ENCODE measurements at regions not wholly inside any gene's neighbourhood (a gene's known extent, or its start where the extent isn't known, plus 50 kb on each side); places are given as distances from the start of the nearest gene placed in this dataset.
"Not testable (repeated sequence)": the region's sequence is repeated elsewhere in the genome, so short reads cannot be mapped to it uniquely, and the experiment has no call there.

DNA sequence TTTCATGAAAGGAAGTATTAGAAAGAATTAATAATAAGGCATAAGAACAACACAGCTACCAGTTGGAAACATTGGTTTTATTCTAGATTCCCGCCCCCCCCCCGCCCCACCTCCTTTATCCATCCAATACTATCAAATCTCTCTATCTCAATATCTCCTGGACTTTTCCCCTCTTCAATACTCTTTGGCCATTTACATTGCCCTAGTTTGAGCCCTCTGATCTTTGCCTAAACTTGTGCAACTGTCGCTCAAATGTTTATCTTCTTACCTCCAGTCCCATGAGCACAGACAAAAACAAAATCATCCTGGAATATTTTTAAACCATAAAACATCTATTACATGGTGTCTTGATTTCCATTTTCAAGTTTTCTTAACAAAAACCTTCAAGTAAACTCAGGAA, 488.2 kb downstream of the KLHL13 start:
- TF ChIP-seq, protein P1, sequence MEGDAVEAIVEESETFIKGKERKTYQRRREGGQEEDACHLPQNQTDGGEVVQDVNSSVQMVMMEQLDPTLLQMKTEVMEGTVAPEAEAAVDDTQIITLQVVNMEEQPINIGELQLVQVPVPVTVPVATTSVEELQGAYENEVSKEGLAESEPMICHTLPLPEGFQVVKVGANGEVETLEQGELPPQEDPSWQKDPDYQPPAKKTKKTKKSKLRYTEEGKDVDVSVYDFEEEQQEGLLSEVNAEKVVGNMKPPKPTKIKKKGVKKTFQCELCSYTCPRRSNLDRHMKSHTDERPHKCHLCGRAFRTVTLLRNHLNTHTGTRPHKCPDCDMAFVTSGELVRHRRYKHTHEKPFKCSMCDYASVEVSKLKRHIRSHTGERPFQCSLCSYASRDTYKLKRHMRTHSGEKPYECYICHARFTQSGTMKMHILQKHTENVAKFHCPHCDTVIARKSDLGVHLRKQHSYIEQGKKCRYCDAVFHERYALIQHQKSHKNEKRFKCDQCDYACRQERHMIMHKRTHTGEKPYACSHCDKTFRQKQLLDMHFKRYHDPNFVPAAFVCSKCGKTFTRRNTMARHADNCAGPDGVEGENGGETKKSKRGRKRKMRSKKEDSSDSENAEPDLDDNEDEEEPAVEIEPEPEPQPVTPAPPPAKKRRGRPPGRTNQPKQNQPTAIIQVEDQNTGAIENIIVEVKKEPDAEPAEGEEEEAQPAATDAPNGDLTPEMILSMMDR (IDR thresholded peaks at IDR 0.05; ENCODE audit: extremely low read depth, low read depth, low read length) = no peak
- H2AFZ ChIP-seq (ENCODE audit: low read length) = no peak overlapping the region
- H3K4me1 ChIP-seq (ENCODE audit: insufficient read depth, low read length) = no peaks in the 10 kb centered on the region
- H3K4me3 ChIP-seq (ENCODE audit: insufficient read depth, low read length) = no peak overlapping the region
- no peaks in the 10 kb centered on the region for H3K27me3 ChIP-seq (ENCODE audit: insufficient read depth, low read length)
- no peaks in the 10 kb centered on the region for H3K9me3 ChIP-seq (ENCODE audit: low read depth, low read length)
- no peaks in the 10 kb centered on the region for H3K79me2 ChIP-seq (ENCODE audit: insufficient read depth, low read length)
- no peak overlapping the region for H3K4me2 ChIP-seq (ENCODE audit: insufficient read depth, low read length)
- no peaks in the 10 kb centered on the region for H3K36me3 ChIP-seq (ENCODE audit: insufficient read depth, low read length)
- no peaks in the 10 kb centered on the region for H4K20me1 ChIP-seq (ENCODE audit: insufficient read depth, low read length)
- no peak overlapping the region for H3K27ac ChIP-seq (ENCODE audit: low read depth, low read length)
- no peak for DNase-seq (ENCODE audit: insufficient read length, low spot score, missing footprints)

DNA sequence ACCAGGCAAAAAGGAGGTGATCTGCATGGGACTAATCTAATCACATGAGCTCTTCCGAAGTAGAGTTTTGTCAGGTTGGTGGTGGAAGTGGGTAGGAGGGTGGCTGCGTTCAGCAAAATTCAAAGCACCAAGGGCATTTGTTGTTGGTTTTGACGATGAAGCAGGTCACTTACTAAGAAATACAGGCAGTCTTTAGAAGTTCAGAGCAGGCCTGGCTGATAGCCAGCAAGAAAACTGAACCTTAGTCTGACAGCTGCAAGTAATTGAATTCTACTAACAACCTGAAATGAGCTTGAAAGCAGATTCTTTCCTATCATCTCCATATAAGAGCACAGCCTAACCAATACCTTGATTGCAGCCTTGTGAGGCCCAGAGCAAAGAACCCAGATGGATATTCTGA, 505.8 kb downstream of the KLHL13 start:
- no peaks in the 10 kb centered on the region for H3K36me3 ChIP-seq (ENCODE audit: insufficient read depth, low read length)
- H3K4me2 ChIP-seq (ENCODE audit: insufficient read depth, low read length) = no peak overlapping the region
- H3K27ac ChIP-seq (ENCODE audit: low read depth, low read length) = no peak overlapping the region
- no peak overlapping the region for H2AFZ ChIP-seq (ENCODE audit: low read length)
- no peaks in the 10 kb centered on the region for H3K4me1 ChIP-seq (ENCODE audit: insufficient read depth, low read length)
- H4K20me1 ChIP-seq (ENCODE audit: insufficient read depth, low read length) = no peaks in the 10 kb centered on the region
- DNase-seq (ENCODE audit: insufficient read length, low spot score, missing footprints) = no peak
- no peaks in the 10 kb centered on the region for H3K27me3 ChIP-seq (ENCODE audit: insufficient read depth, low read length)
- no peaks in the 10 kb centered on the region for H3K9me3 ChIP-seq (ENCODE audit: low read depth, low read length)
- no peaks in the 10 kb centered on the region for H3K79me2 ChIP-seq (ENCODE audit: insufficient read depth, low read length)
- H3K4me3 ChIP-seq (ENCODE audit: insufficient read depth, low read length) = no peak overlapping the region
- TF ChIP-seq, protein P1 (IDR thresholded peaks at IDR 0.05; ENCODE audit: extremely low read depth, low read depth, low read length) = no peak

DNA sequence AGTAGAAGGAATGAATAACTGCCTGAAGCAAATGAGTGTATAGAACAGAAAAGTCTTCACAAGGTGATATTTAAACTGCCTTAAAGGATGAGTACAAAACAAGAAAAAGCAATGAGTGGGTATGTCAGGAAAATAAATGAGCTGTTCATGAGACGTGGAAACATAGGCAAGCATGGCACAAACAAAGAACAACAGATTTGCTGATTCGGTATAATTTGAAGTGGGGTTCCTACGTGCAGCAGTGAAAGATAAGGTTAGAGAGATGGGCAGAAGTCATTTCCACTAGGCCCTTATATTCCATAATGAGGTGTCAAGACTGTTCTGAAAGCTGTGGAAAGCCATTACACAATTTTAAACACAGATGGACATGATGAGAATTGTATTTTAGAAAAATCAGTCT, 506.6 kb downstream of the KLHL13 start:
- Histone ChIP-seq H3K79me2 (ENCODE audit: insufficient read depth, low read length) (no peaks in the 10 kb centered on the region), H3K9me3 (ENCODE audit: low read depth, low read length) (peaks cover 3% of the 10 kb centered on the region), H4K20me1 (ENCODE audit: insufficient read depth, low read length) (no peaks in the 10 kb centered on the region), H3K27ac (ENCODE audit: low read depth, low read length) (no peak overlapping the region), H3K4me3 (ENCODE audit: insufficient read depth, low read length) (no peak overlapping the region), H3K4me1 (ENCODE audit: insufficient read depth, low read length) (no peaks in the 10 kb centered on the region), H2AFZ (ENCODE audit: low read length) (no peak overlapping the region), H3K36me3 (ENCODE audit: insufficient read depth, low read length) (no peaks in the 10 kb centered on the region), H3K27me3 (ENCODE audit: insufficient read depth, low read length) (no peaks in the 10 kb centered on the region), H3K4me2 (ENCODE audit: insufficient read depth, low read length) (no peak overlapping the region)
- DNase-seq (ENCODE audit: insufficient read length, low spot score, missing footprints) = no peak
- TF ChIP-seq, protein P1 (IDR thresholded peaks at IDR 0.05; ENCODE audit: extremely low read depth, low read depth, low read length) = no peak

DNA sequence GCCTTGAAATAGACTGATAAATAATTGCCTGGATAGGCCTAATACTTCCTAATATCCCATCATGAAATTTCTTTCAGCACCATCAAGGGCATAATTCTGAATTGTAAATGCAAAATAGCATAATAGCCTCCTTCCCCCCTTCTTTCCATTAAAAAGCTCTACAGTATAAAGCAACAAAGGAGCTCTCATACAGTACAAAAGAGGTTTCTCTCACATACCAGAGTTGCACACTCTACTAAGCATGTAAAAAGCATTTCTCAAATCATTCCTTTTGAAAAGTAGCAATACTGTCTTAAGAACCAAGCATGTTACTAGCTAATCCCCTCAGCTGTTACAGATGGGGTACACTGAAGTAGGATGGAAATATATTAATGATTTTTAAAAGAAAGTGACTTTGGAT, 509.0 kb downstream of the KLHL13 start:
- H3K4me3 ChIP-seq (ENCODE audit: insufficient read depth, low read length) = no peak overlapping the region
- no peaks in the 10 kb centered on the region for H3K36me3 ChIP-seq (ENCODE audit: insufficient read depth, low read length)
- no peaks in the 10 kb centered on the region for H4K20me1 ChIP-seq (ENCODE audit: insufficient read depth, low read length)
- TF ChIP-seq, protein P1 (IDR thresholded peaks at IDR 0.05; ENCODE audit: extremely low read depth, low read depth, low read length) = no peak
- no peak overlapping the region for H2AFZ ChIP-seq (ENCODE audit: low read length)
- peak; percentile 18 for DNase-seq (ENCODE audit: insufficient read length, low spot score, missing footprints)
- H3K27me3 ChIP-seq (ENCODE audit: insufficient read depth, low read length) = no peaks in the 10 kb centered on the region
- H3K4me2 ChIP-seq (ENCODE audit: insufficient read depth, low read length) = no peak overlapping the region
- peaks cover 3% of the 10 kb centered on the region for H3K9me3 ChIP-seq (ENCODE audit: low read depth, low read length)
- H3K27ac ChIP-seq (ENCODE audit: low read depth, low read length) = no peak overlapping the region
- no peaks in the 10 kb centered on the region for H3K4me1 ChIP-seq (ENCODE audit: insufficient read depth, low read length)
- H3K79me2 ChIP-seq (ENCODE audit: insufficient read depth, low read length) = no peaks in the 10 kb centered on the region

DNA sequence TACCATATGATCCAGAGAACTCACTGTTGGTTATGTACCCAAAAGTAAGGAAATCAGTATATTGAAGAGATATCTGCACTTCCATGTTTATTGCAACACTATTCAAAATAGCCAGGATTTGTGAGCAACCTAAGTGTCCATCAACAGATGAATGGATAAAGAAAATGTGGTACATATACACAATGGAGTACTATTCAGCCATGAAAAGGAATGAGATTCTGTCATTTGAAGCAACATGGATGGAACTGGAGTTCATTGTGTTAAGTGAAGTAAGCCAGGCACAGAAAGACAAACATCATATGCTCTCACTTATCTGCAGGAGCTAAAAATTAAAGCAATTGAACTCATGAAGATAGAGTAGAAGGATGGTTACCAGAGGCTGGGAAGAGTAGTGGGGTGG, 510.5 kb downstream of the KLHL13 start:
- DNase-seq (ENCODE audit: insufficient read length, low spot score, missing footprints); H3K27ac ChIP-seq (ENCODE audit: low read depth, low read length); H3K4me3 ChIP-seq (ENCODE audit: insufficient read depth, low read length); H2AFZ ChIP-seq (ENCODE audit: low read length); H3K4me2 ChIP-seq (ENCODE audit: insufficient read depth, low read length); H3K4me1 ChIP-seq (ENCODE audit: insufficient read depth, low read length); H3K27me3 ChIP-seq (ENCODE audit: insufficient read depth, low read length); H3K36me3 ChIP-seq (ENCODE audit: insufficient read depth, low read length); H3K9me3 ChIP-seq (ENCODE audit: low read depth, low read length); H3K79me2 ChIP-seq (ENCODE audit: insufficient read depth, low read length); H4K20me1 ChIP-seq (ENCODE audit: insufficient read depth, low read length): not testable (repeated sequence)

All from osteoblast (primary cell).